ENCODE measurements at regions not wholly inside any gene's neighbourhood (a gene's known extent, or its start where the extent isn't known, plus 50 kb on each side); places are given as distances from the start of the nearest gene placed in this dataset.

DNA sequence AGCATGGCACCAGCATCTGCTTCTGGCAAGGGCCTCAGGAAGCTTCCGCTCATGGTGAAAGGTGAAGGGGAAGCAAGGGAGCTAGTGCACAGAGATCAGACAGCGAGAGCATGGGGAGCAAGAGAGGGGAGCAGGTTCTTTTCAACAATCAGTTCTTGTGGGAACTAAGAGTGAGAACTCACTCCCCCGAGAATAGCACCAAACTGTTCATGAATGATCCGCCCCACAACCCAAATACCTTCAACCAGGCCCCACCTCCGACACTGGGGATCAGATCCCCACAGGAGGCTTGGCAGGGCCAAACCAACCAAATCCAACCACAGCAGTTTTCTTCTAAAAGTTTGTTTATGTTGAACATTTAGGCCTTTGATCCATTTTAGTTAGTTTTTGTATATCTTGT lies 69.7 kb upstream of the BHLHE23 start:
- H3K4me3 ChIP-seq (ENCODE audit: low read length), result no peak overlapping the region
- DNase-seq (ENCODE audit: low read depth), result no peak
- TF ChIP-seq, protein P1, sequence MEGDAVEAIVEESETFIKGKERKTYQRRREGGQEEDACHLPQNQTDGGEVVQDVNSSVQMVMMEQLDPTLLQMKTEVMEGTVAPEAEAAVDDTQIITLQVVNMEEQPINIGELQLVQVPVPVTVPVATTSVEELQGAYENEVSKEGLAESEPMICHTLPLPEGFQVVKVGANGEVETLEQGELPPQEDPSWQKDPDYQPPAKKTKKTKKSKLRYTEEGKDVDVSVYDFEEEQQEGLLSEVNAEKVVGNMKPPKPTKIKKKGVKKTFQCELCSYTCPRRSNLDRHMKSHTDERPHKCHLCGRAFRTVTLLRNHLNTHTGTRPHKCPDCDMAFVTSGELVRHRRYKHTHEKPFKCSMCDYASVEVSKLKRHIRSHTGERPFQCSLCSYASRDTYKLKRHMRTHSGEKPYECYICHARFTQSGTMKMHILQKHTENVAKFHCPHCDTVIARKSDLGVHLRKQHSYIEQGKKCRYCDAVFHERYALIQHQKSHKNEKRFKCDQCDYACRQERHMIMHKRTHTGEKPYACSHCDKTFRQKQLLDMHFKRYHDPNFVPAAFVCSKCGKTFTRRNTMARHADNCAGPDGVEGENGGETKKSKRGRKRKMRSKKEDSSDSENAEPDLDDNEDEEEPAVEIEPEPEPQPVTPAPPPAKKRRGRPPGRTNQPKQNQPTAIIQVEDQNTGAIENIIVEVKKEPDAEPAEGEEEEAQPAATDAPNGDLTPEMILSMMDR (conservative IDR thresholded peaks at IDR 0.05; ENCODE audit: low read depth, low read length), result no peak

DNA sequence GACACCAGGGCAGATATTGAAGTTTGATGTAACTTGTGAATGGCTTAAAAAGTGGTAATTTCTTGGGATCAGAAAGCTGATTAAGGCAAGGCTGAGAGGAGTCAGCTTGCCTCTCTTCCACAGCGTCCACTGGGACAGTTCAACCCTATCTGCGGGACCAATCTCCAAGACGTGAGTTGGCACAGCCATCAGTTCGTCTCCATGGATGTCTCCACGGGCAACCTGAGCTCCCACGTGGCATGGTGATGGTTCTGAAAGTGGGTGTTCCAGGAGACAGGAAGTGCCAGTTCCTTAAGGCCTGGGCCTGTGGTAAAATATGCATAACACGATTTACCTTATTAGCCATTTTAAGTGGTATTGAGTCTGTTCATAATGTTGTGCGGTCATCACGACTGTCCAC lies 67.9 kb upstream of the BHLHE23 start:
- H3K4me3 ChIP-seq (ENCODE audit: low read length), result no peak overlapping the region
- DNase-seq (ENCODE audit: low read depth), result no peak
- TF ChIP-seq, protein P1 (conservative IDR thresholded peaks at IDR 0.05; ENCODE audit: low read depth, low read length), result no peak

DNA sequence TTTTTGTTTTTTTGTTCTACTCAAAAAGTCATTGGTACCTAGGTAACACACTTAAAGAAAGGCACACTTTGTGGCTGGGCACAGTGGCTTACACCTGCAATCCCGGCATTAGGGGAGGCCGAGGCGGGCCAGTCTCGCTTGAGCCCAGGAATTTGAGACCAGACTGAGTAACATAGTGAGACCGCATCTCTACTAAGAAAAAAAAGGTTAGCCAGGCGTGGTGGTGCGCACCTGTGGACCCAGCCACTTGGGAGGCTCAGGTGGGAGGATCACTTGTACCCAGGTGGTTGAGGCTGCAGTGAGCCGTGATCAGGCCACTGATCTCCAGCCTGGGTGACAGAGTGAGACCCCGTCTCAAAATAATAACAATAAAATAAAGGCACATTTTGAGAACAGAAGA lies 67.4 kb upstream of the BHLHE23 start:
- TF ChIP-seq, protein P1 (conservative IDR thresholded peaks at IDR 0.05; ENCODE audit: low read depth, low read length), result no peak

GRCh38 chr20:63073738-63074065 lies 66.9 kb upstream of the BHLHE23 start:
- DNase-seq (ENCODE audit: low read depth), result no peak
- TF ChIP-seq, protein P1 (conservative IDR thresholded peaks at IDR 0.05; ENCODE audit: low read depth, low read length), result no peak
- H3K4me3 ChIP-seq (ENCODE audit: low read length), result no peak overlapping the region

More for the DNA sequence above, 67.4 kb upstream of the BHLHE23 start:
- no peak overlapping the region for H3K4me3 ChIP-seq (ENCODE audit: low read length)
- DNase-seq (ENCODE audit: low read depth), result no peak

DNA sequence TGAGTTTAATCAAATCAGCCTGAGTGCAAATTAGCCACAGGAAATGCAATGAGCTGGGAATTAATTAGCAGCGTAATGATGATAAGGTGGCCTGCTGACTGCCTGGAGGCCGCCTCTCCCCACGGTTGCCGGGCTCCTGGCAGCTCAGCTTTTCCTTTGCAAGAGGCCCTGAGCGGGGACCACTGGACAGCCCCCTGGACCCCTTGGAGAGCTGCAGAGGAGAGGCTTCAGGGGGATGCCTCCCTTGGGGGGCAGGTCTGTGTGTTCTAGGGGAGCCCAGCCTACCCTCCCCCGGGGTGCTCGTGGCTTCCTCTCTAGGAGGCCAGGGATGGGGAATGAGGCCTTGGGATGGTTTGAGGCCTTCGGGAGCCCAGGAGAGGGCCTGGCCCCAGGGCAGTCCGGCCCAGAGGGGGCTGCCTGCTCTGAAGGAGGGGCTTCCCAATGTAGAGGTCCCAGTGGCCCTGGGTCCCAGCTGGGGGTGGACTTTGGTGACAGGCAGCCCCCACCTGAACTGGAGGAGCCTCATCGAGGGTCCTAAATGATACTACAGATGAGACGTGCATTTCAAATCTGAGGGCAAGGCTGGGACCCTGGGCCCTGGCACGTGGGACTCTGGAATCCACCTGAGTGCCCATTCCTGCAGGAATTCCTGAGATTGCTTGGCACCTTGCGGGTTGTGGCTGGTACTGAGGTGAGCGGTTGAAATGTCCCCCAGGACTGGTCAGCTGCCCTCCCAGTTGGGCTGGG lies 66.4 kb upstream of the BHLHE23 start:
- no peak overlapping the region for H3K4me3 ChIP-seq (ENCODE audit: low read length)
- TF ChIP-seq, protein P1 (conservative IDR thresholded peaks at IDR 0.05; ENCODE audit: low read depth, low read length), result no peak
- no peak for DNase-seq (ENCODE audit: low read depth)

DNA sequence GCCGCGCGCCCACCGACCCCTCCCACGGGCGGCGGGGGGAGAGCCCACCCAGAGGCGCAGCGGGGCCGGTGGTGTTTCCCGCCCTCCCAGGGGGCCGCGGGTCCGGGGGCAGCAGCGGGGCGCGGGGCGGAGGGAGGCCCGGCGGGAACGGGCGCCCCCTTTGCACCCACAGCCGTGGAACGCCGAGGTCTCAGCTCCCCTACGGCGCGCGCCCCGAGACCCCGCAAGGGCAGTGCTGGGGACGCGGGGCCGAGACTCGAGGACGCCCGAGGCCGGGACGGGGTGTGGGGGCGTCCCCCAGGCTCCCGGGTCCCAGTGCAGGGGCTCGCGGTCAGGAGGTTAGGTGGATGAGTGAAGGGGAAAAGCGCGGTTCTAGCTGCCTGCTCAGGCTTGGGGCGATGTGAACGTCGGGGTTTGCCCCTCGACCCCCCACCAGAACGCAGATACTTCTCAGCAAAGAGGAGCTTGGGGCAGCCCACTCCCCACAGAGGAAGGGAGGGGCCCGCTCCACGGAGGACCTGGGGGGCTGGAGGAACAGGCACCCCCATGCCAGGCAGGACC lies 65.5 kb upstream of the BHLHE23 start:
- TF ChIP-seq, protein P1 (conservative IDR thresholded peaks at IDR 0.05; ENCODE audit: low read depth, low read length), result no peak
- no peak for DNase-seq (ENCODE audit: low read depth)
- H3K4me3 ChIP-seq (ENCODE audit: low read length), result no peak overlapping the region

GRCh38 chr20:63071541-63072181 lies 64.9 kb upstream of the BHLHE23 start:
- TF ChIP-seq, protein P1 (conservative IDR thresholded peaks at IDR 0.05; ENCODE audit: low read depth, low read length), result no peak
- no peak for DNase-seq (ENCODE audit: low read depth)
- no peak overlapping the region for H3K4me3 ChIP-seq (ENCODE audit: low read length)
